Heart left ventricle (tissue), 13 donors: ENCODE measurements at regions not wholly inside any gene's neighbourhood (a gene's known extent, or its start where the extent isn't known, plus 50 kb on each side); places are given as distances from the start of the nearest gene placed in this dataset.

ENCODE experiments used
- POLR2A ChIP-seq, 2 donors: fragments of 450-650 bp; IDR thresholded peaks; one replicate each; pipeline ENCODE4 v1.6.1; 2017; ENCODE audit warnings: antibody characterized with exemption in 2 of 2, mild to moderate bottlenecking in 2 of 2, moderate library complexity in 2 of 2
- TF ChIP-seq, protein P1 (sequence below), 12 donors: fragments of 200-600 bp; sonication (generic) in 4 of 12; IDR thresholded peaks; one replicate each; pipeline versions ENCODE4 v1.5.0 to v1.8.0; 2018 to 2022; ENCODE audit warnings: antibody characterized with exemption in 12 of 12, mild to moderate bottlenecking in 5 of 12
- donor health status: ischemic (EF 13 %, LVEDD 7.1; RV severe dilation, severe dysfunction).
- donor health status: DM: no; HTN: yes; CAD: no.
- donor health status: DM: no; HTN: no; CAD: no.
- donor health status: ischemic (EF 25% LVEDD 6.9; RV normal size, moderate dysfunction).
- donor health status: ischemic (EF 25% LVEDD 5.7; RV mildly dilated, moderate dysfunction).
- donor health status: ischemic (EF 35%, LVEDD 5.7; RV mildly dilated, moderate dysfunction).
- donor health status: nonischemic (EF 11% LVEDD 7.7; RV severe dilation, severe dysfunction).
- donor health status: DM: yes; HTN: yes; CAD: no.
- donor health status: PGD.
- donor health status: ischemic (EF 29% LVEDD 5.4; RV normal size, mild dysfunction).
- donor health status: nonischemic (EF 23%, LVEDD 6.1; RV moderate dilation, normal function).

DNA sequence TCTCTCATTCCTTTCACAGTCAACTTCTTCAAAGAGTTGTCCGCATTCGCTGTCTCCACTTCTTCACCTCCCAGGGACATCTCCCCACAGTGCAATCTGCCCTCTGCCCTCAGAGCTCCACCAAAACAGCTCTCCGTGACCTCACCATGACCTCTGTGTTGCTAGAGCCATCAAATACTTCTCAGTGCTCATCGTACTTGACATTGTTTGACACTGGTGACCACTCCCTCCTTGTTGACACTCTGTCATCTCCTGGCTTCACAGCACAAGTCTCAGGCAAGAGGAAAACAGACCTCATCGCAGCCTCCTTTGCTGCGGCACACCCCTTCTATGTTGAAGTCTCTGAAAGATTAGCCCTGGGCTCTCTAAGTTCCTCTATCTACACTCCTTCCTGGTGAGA is 90.5 kb upstream of the CCDC160 start:
- TF ChIP-seq, protein P1, sequence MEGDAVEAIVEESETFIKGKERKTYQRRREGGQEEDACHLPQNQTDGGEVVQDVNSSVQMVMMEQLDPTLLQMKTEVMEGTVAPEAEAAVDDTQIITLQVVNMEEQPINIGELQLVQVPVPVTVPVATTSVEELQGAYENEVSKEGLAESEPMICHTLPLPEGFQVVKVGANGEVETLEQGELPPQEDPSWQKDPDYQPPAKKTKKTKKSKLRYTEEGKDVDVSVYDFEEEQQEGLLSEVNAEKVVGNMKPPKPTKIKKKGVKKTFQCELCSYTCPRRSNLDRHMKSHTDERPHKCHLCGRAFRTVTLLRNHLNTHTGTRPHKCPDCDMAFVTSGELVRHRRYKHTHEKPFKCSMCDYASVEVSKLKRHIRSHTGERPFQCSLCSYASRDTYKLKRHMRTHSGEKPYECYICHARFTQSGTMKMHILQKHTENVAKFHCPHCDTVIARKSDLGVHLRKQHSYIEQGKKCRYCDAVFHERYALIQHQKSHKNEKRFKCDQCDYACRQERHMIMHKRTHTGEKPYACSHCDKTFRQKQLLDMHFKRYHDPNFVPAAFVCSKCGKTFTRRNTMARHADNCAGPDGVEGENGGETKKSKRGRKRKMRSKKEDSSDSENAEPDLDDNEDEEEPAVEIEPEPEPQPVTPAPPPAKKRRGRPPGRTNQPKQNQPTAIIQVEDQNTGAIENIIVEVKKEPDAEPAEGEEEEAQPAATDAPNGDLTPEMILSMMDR (IDR thresholded peaks at IDR 0.05): no peak
- TF ChIP-seq POLR2A (IDR thresholded peaks at IDR 0.05): no peak
